Stomach (tissue), 8 donors: ENCODE measurements at regions not wholly inside any gene's neighbourhood (a gene's known extent, or its start where the extent isn't known, plus 50 kb on each side); places are given as distances from the start of the nearest gene placed in this dataset.

Experiments used
- DNase-seq, 2 donors: peaks; one replicate each; pipeline versions ENCODE4 v3.0.0 to v3.0.0-alpha.2; 2013 to 2019
- H3K27ac ChIP-seq, 5 donors: fragments of 200-600 bp in 4 of 5; sonication (generic) in 4 of 5; one replicate each; pipeline ENCODE4 v1.5.1; 2013 to 2019; ENCODE audit warnings: mild to moderate bottlenecking in 1 of 5, moderate library complexity in 1 of 5
- H3K27me3 ChIP-seq, 3 donors: fragments of 200-600 bp; sonication (generic); one replicate each; pipeline ENCODE4 v1.5.1; 2017 to 2019; ENCODE audit warnings: mixed run types in 1 of 3
- H3K36me3 ChIP-seq, 4 donors: fragments of 200-600 bp; sonication (generic); 1 replicate in 3 of 4; 2 replicates in 1 of 4; pipeline ENCODE4 v1.5.1; 2016 to 2019
- H3K4me1 ChIP-seq, 4 donors: fragments of 200-600 bp; sonication (generic); one replicate each; pipeline ENCODE4 v1.5.1; 2016 to 2019
- H3K4me3 ChIP-seq, 4 donors: fragments of 200-600 bp; sonication (generic) in 3 of 4; one replicate each; pipeline ENCODE4 v1.5.1; 2016 to 2019; ENCODE audit warnings: mild to moderate bottlenecking in 1 of 4
- H3K9me3 ChIP-seq, 4 donors: fragments of 200-600 bp; sonication (generic); one replicate each; pipeline ENCODE4 v1.5.1; 2016 to 2019
- CTCF ChIP-seq, 7 experiments: fragments of 450-650 bp in 4 of 7; fragments of 200-600 bp in 3 of 7; sonication (generic) in 3 of 7; IDR thresholded peaks; one replicate each; pipeline ENCODE4 v1.5.1; 2016 to 2019; ENCODE audit warnings: antibody characterized with exemption in 7 of 7, control low read depth in 2 of 7, mild to moderate bottlenecking in 1 of 7
- EP300 ChIP-seq: sonication (generic); formaldehyde crosslinking; IDR thresholded peaks from one replicate; pipeline ENCODE4 v1.6.1; 2017; ENCODE audit warnings: antibody characterized with exemption
- POLR2A ChIP-seq, 4 donors: fragments of 450-650 bp; IDR thresholded peaks; one replicate each; pipeline ENCODE4 v1.6.1; 2016; ENCODE audit warnings: antibody characterized with exemption in 4 of 4, control low read depth in 2 of 4, mild to moderate bottlenecking in 1 of 4, moderate library complexity in 1 of 4
- POLR2AphosphoS5 ChIP-seq, 3 donors: sonication (generic); formaldehyde crosslinking; IDR thresholded peaks; one replicate each; pipeline ENCODE4 v1.6.1; 2016; ENCODE audit warnings: antibody characterized with exemption in 3 of 3
- WGBS, 5 donors: extraction: QIAGEN DNeasy Blood & Tissue Kit in 3 of 5; methylation state at CpG; one replicate each; pipeline versions ENCODE4 v1.1.5 to v1.1.7; 2013 to 2018; 5-methylcytosine and 5-hydroxymethylcytosine counted together
- intact Hi-C: fragments of 100-400 bp; cut with DNase I; formaldehyde crosslinking; loops from one replicate; pipeline ENCODE4 v1.15.1; 2023; ENCODE audit warnings: low total_unique reads
- donor health status: healthy with polysubstance abuse.
- donor health status: Bipolar disorder and iron deficiency.
- donor health status: healthy.

DNA sequence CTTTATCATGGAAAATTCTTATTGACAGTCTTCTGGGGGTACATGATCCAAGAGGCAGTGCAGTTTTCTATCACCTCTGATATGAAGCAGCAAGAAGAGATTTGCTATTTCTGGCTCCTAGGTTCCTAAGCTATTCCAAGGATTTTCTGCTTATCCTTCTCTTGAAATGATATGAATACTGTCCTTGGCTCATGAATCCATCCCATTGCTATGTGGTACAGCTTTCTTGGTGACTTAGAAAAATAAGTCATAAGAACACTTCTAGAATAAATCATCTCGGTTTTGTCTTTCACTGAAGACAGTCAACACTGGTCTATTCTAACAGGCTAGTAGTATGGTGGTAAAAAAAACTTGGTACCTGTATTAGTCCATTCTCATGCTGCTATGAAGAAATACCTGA lies 333.6 kb upstream of the RASGRP1 start:
- H3K9me3 ChIP-seq: no peaks in the 10 kb centered on the region
- WGBS, 5 donors: 65 to 88% (median 81%) methylated on average over 1 of the region's 1 CpG
- no peak overlapping the region for H3K4me3 ChIP-seq
- H3K27me3 ChIP-seq: no peaks in the 10 kb centered on the region
- DNase-seq: no peak
- peaks cover 0 to 13% (median 0%) of the 10 kb centered on the region in 4 donors for H3K4me1 ChIP-seq
- H3K36me3 ChIP-seq: no peaks in the 10 kb centered on the region
- H3K27ac ChIP-seq: no peak overlapping the region
- TF ChIP-seq POLR2A (IDR thresholded peaks at IDR 0.05) (no peak), EP300 (no peak), CTCF (IDR thresholded peaks at IDR 0.05) (no peak), POLR2AphosphoS5 (IDR thresholded peaks at IDR 0.05) (no peak)
- intact Hi-C loops: no loop called here

DNA sequence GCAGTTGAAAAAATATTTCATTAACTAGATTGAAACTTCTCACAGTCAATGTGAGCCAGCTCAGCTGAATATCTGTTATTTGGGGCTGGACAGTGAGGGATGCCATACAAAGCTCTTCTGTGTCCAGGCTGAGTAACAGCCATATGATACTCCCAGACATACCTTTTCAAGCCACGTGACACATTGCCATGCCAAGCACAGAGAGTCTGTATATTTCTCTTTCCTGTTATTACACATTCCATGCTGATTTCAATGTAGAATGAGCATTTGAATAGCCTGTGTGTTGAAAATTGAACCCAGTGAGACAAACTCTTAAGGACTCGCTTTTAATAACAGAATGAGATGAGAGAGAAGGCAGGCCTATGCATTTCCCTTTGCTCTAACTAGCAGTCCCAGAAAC lies 334.7 kb upstream of the RASGRP1 start:
- no peaks in the 10 kb centered on the region for H3K36me3 ChIP-seq
- no peaks in the 10 kb centered on the region for H3K27me3 ChIP-seq
- 80 to 90% (median 86%) methylated on average over 2 of the region's 2 CpGs for WGBS, 5 donors
- no peak overlapping the region for H3K4me3 ChIP-seq
- H3K9me3 ChIP-seq: no peaks in the 10 kb centered on the region
- peaks cover 0 to 3% (median 0%) of the 10 kb centered on the region in 4 donors for H3K4me1 ChIP-seq
- no peak for TF ChIP-seq EP300
- H3K27ac ChIP-seq: no peak overlapping the region
- DNase-seq: no peak
- intact Hi-C loops: no loop called here

DNA sequence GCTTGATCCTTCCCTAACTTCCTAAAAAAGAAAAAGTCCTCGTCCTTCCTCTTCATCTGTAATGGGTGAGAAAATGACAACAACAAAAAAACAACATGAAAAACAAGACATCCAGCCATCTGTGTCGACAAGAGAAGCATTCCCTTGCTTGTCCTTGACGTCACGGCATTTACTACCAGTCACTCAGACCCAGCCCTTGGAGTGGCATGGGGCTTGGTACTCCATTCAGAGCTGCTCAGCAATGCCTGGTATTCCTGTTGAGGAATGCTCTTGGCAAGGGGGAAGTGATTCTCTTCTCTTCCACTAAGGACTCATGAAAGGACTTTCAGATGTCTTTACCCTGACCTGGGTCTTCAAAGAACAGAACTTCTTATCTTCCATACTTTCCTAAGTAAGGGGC lies 339.7 kb upstream of the RASGRP1 start:
- no peak for TF ChIP-seq POLR2AphosphoS5 (IDR thresholded peaks at IDR 0.05)
- TF ChIP-seq EP300: no peak
- no peak for TF ChIP-seq CTCF (IDR thresholded peaks at IDR 0.05)
- TF ChIP-seq POLR2A (IDR thresholded peaks at IDR 0.05): no peak
- intact Hi-C loops: no loop called here
- WGBS, 5 donors: 77 to 85% (median 84%) methylated on average over 4 of the region's 4 CpGs

DNA sequence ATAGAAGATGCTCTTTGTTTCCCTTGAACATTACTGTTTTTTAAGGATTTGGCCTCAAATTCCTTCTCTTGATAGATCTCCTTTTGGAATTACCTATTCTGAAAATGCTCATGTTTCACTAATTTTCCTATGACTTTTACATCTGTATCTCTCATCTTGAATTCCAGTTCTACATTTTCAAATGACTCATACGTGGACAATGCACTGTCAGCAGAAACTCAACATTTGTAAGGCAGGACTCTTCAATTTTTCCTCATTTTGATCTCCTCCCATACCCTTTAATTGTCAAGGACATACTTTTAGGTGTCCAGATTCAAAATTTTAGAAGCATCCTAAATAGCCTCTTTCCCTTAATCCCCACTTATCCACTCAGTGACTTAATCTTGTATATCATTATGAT lies 341.0 kb upstream of the RASGRP1 start:
- Histone ChIP-seq H3K4me1 (no peaks in the 10 kb centered on the region), H3K4me3 (no peak overlapping the region), H3K36me3 (no peaks in the 10 kb centered on the region), H3K27me3 (no peaks in the 10 kb centered on the region), H3K9me3 (peaks cover 0 to 17% (median 4%) of the 10 kb centered on the region in 4 donors), H3K27ac (no peak overlapping the region)
- no peak for TF ChIP-seq POLR2A (IDR thresholded peaks at IDR 0.05)
- no peak for TF ChIP-seq POLR2AphosphoS5 (IDR thresholded peaks at IDR 0.05)
- TF ChIP-seq CTCF (IDR thresholded peaks at IDR 0.05): no peak
- TF ChIP-seq EP300: no peak
- intact Hi-C loops: no loop called here
- DNase-seq: no peak
- WGBS, 5 donors: 64 to 87% (median 78%) methylated on average over 1 of the region's 1 CpG

More for the DNA sequence above, 339.7 kb upstream of the RASGRP1 start:
- H3K4me1 ChIP-seq: no peaks in the 10 kb centered on the region
- no peaks in the 10 kb centered on the region for H3K36me3 ChIP-seq
- no peak for DNase-seq
- no peaks in the 10 kb centered on the region for H3K27me3 ChIP-seq
- no peak overlapping the region for H3K4me3 ChIP-seq
- H3K9me3 ChIP-seq: peaks cover 0 to 8% (median 4%) of the 10 kb centered on the region in 4 donors
- H3K27ac ChIP-seq: no peak overlapping the region

DNA sequence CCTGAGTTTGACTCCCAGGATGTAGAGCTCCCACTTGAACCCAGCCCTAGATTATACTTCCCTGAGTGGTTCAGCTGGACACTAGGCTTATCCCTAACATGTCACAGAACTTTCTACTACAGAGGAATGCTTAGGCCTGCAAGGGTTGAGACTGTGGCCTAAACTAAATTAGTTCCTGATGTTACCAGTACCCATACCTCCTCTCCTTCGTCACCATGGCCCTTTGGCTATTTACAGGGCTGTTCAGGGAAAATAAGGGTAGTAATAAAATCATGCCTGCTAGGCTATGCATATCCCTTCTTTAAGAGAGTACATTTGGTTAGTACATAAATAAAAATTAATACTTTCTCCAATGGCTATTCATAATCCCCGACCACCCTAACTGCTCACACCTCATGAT lies 356.4 kb upstream of the RASGRP1 start:
- 95 to 97% (median 96%) methylated on average over 2 of the region's 2 CpGs for WGBS, 5 donors
- intact Hi-C loops: no loop called here

More for the DNA sequence above, 356.4 kb upstream of the RASGRP1 start:
- Histone ChIP-seq H3K36me3 (no peaks in the 10 kb centered on the region), H3K4me3 (no peak overlapping the region), H3K9me3 (no peaks in the 10 kb centered on the region), H3K27ac (no peak overlapping the region), H3K4me1 (no peaks in the 10 kb centered on the region), H3K27me3 (no peaks in the 10 kb centered on the region)
- DNase-seq: no peak
- TF ChIP-seq EP300: no peak
- TF ChIP-seq POLR2AphosphoS5 (IDR thresholded peaks at IDR 0.05): no peak
- no peak for TF ChIP-seq CTCF (IDR thresholded peaks at IDR 0.05)
- TF ChIP-seq POLR2A (IDR thresholded peaks at IDR 0.05): no peak
